ENCODE measurements at regions not wholly inside any gene's neighbourhood (a gene's known extent, or its start where the extent isn't known, plus 50 kb on each side); places are given as distances from the start of the nearest gene placed in this dataset.

DNA sequence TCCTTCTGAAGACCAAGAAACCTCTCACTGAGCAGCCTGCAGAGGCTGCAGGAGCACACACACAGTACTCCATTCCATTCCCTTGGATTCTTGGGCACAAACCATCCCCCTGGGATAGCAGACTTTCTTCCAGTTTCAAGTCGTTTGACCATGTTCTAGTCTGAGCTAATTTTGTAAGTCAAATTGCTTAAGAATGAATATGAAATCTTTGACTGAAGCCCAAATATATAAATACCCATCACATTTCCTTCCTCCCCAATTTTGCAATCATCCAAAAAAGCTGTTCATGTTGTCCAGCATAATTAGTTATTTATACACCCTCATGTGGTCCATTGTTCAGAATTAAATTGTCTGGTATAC lies 231.2 kb upstream of the TPRG1 start:
- no peaks in the 10 kb centered on the region for H3K4me1 Mint-ChIP-seq (ENCODE audit: low read depth)
- ATAC-seq (no peak), DNase-seq (no peak)
- H3K4me3 Mint-ChIP-seq: no peak overlapping the region
- H3K9me3 Mint-ChIP-seq: no peaks in the 10 kb centered on the region
- no peaks in the 10 kb centered on the region for H3K36me3 Mint-ChIP-seq (ENCODE audit: insufficient read depth)
- no peaks in the 10 kb centered on the region for H3K27me3 Mint-ChIP-seq (ENCODE audit: low read depth)

DNA sequence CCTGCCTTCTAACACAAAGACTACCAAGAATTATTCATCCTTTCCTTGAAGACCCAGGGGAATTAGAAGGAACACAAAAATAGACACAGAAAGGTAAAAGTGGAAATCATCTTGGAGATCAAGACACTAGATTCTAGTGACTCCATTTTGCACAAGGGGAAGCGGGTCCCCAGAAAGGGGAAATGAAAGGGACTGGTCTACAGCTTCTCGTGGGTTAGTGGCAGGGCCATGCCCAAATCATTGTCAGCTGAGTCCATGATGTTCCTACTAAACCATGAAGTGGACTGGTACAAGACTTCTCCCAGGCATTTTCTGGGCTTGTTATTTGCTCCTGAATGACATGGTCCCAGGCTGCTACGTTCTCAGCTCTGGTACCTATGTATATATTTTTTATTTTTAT lies 230.7 kb upstream of the TPRG1 start:
- Mint-ChIP-seq H3K9me3 (no peaks in the 10 kb centered on the region), H3K36me3 (ENCODE audit: insufficient read depth) (no peaks in the 10 kb centered on the region), H3K4me3 (no peak overlapping the region), H3K27me3 (ENCODE audit: low read depth) (no peaks in the 10 kb centered on the region), H3K4me1 (ENCODE audit: low read depth) (no peaks in the 10 kb centered on the region)
- no peak for DNase-seq
- no peak for ATAC-seq

DNA sequence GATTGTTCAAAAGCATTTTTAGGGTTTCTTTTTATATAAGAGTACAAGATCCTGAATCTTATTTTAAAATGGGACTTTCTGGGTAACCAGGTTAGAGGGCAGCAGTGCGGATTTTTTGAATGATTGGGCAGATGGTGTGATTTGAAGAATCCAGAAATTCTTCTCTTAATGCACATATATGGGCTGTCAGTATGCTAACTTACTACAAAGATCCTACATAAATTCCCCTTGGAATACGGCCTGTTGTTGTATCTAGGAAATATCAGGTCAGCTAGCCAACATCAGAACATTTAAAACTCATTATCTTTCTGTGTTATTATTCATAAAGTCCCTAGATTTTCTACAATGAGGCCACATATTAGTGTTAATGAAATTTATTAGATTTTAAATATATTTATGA lies 229.6 kb upstream of the TPRG1 start:
- Mint-ChIP-seq H3K27me3 (ENCODE audit: low read depth) (peaks cover 3% of the 10 kb centered on the region), H3K4me3 (no peak overlapping the region), H3K4me1 (ENCODE audit: low read depth) (no peaks in the 10 kb centered on the region), H3K36me3 (ENCODE audit: insufficient read depth) (no peaks in the 10 kb centered on the region), H3K9me3 (no peaks in the 10 kb centered on the region)
- no peak for ATAC-seq
- DNase-seq: no peak

DNA sequence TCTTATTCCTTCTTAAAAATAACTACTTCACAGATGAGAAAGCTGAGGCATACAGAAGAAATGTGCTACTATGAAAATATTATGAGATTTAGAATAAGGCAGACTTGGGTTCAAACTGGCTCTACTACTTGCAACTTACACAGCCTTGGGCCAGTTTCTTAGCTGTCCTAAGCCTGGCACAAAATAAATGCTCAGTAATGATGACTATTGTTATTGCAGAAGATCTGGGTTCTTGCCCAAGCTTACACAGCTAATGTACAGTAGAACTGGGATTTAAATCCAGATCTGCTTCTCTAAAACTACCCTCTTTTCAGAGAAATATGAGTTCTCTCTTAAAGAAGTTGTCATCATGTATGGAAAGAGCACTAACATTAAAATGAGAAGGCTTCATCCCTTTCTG lies 228.2 kb upstream of the TPRG1 start:
- Mint-ChIP-seq H3K4me1 (ENCODE audit: low read depth) (peaks cover 2% of the 10 kb centered on the region), H3K9me3 (no peaks in the 10 kb centered on the region), H3K36me3 (ENCODE audit: insufficient read depth) (no peaks in the 10 kb centered on the region), H3K4me3 (no peak overlapping the region), H3K27me3 (ENCODE audit: low read depth) (peaks cover 5% of the 10 kb centered on the region)
- ATAC-seq (no peak), DNase-seq (no peak)

DNA sequence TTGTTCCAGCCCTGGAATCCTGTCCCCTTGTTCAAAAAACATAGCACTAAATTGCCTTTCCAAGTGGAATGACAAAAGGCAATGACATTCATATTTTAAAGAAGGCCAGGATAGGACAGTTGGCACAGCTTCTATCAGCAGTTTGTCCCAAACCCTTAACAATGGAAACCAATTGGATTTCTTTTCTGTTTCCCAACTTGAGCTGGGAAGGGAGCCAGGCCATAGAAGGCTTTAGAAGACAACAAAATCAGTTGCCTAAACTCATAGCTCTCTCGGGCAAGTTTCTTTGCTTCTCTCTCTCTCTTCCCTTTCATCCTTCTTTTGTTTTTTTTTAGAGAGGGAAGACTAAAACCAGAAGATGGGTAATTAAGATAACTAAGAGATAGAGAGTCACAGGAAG lies 227.7 kb upstream of the TPRG1 start:
- Mint-ChIP-seq H3K36me3 (ENCODE audit: insufficient read depth) (no peaks in the 10 kb centered on the region), H3K4me3 (no peak overlapping the region), H3K9me3 (no peaks in the 10 kb centered on the region), H3K27me3 (ENCODE audit: low read depth) (peaks cover 5% of the 10 kb centered on the region), H3K4me1 (ENCODE audit: low read depth) (peaks cover 2% of the 10 kb centered on the region)
- ATAC-seq: no peak
- no peak for DNase-seq

DNA sequence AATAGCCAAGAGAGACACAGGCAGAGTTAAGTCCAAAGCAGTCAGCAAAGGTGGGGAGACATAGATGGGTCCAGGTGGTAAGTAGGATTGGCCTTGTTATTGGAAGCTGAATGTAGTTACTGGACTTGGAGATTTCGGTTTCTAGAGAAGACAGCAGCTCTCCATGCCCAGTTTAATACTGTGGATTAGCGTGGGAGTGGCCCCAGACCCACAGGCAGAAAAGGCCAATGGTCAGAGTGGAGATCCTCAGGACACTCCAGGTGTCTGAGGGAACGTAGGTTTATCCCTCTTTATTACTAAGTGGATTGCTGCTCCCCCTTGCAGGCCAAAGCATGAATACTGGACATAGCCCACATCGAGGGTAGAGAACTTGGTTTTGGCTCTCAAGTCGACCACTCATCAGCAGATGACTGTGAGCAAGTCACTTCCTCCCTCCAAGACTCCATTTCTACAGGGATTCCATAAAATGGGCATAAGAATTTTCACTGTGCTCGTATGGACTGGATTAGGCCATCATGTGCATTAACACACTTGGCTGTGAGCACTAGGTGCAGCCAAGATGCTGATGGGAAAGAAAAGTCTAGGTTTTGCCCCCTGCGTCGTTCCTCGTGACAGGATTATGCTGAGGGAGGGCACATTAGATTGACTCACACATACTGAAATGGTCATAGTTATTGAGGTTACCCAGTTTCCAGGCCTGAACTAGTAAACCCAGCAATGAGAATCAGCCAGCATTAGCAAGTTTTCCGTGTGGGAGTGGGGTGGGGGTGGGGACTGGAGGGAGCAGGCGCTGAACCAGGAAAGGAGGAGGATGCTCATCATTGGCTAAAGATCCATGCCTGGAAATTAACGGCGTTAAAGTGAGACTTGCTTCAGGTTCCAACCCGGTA lies 225.2 kb upstream of the TPRG1 start:
- Mint-ChIP-seq H3K36me3 (ENCODE audit: insufficient read depth) (no peaks in the 10 kb centered on the region), H3K27me3 (ENCODE audit: low read depth) (peaks cover 5% of the 10 kb centered on the region), H3K4me3 (no peak overlapping the region), H3K9me3 (no peaks in the 10 kb centered on the region), H3K4me1 (ENCODE audit: low read depth) (peaks cover 12% of the 10 kb centered on the region)
- DNase-seq (no peak), ATAC-seq (no peak)

DNA sequence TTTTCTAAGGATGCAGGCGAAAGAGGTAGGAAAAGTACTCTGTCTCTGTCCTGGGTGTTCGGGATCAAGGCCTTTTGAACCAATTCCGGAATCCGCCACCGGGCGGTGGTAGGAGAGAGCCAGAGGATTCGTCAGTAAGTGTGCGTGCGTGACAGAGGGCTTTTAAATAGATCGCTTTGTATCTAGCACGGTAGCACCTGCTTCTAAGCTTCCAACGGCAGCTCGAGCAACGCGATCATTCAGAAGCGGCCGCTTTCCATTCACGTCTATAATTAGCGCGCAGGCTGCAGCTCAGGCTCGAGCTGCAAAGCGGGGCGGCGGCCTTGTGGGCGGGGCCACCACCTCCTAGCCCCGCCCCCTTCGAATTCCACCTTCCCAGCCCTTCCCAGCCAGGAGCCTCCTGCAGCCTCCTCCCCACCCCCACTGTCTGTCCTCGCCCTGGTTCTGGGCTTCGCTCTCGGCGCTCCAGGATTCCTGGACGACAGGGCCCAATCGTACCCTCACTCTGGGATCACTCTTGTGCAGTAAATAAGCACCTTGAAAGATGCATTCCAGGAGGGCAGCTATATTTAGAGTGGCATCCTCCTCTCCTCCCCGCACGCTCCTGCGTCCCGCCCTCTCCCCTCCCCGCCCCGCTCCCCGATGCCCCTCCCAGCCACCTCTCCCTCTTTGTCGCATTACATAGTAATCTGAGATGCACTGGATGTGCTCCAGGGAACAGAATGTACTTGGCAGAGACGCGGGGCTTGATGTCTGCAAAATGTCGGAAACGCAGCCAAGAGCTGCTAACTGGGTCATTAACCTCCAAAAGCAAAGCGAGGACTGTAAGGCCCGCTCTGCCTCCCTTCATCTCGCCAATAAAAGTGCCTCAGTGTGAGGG lies 224.1 kb upstream of the TPRG1 start:
- H3K4me1 Mint-ChIP-seq (ENCODE audit: low read depth): peaks cover 12% of the 10 kb centered on the region
- no peaks in the 10 kb centered on the region for H3K36me3 Mint-ChIP-seq (ENCODE audit: insufficient read depth)
- peak overlapping the region; percentile 6 for H3K4me3 Mint-ChIP-seq
- ATAC-seq (peak; percentile 26 to 51), DNase-seq (no peak)
- H3K27me3 Mint-ChIP-seq (ENCODE audit: low read depth): peaks cover 5% of the 10 kb centered on the region
- H3K9me3 Mint-ChIP-seq: no peaks in the 10 kb centered on the region

DNA sequence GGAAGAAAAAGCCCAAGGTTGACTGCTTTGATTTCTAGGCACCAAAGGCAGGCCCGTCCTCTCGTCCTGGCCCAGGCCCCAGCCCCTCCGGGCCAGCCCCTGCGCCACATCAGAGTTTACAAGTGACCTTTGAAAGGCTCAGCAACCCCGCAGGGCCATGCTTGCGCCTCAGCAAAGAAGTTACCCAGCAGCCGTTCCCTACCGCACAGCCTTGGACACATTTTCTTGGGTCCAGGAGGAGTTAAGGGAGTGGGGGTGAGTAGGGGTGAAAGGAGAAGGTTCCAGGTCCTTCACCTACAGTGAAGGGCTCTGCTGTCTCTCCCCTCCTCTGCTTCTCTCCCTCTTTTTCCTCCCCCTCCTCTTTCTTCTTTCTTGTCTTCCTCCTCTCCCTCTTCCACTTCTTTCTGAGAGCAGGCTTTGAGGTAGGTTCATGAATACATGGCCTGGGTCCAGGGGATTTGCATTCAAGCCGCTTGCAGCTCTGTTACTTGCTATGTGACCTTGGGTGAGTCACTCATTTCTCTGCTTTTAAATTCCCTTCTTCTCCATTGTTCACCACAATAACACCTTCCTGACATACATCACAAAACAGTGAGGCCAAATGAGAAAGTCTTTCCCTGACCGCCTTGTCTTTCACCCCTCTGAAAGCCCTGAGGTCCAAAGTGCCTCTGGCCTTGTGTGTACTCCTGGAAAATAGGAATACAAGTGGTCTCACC lies 223.3 kb upstream of the TPRG1 start:
- H3K27me3 Mint-ChIP-seq (ENCODE audit: low read depth): peaks cover 5% of the 10 kb centered on the region
- H3K4me3 Mint-ChIP-seq: no peak overlapping the region
- DNase-seq: no peak
- no peaks in the 10 kb centered on the region for H3K9me3 Mint-ChIP-seq
- H3K36me3 Mint-ChIP-seq (ENCODE audit: insufficient read depth): no peaks in the 10 kb centered on the region
- ATAC-seq: peak; percentile 38 to 45
- peaks cover 12% of the 10 kb centered on the region for H3K4me1 Mint-ChIP-seq (ENCODE audit: low read depth)

DNA sequence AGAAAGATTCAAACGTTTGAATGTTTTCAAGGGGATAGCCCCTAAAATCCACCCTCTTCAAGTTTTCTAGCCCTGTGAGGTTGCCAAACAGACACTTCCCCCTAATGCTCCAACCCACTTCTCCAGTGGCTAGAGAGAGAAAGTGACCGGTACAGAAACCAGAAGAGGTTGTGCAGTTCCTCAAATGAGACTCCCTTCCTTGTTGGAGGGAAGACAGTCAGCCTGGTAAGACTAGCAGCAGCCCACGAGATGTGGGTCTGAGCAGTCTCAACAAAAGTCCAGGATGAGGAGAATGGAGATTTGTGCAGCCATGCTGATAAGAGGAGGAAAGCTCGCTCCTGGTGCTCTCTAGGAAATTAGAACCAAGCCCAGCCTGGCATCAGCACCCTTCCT lies 222.8 kb upstream of the TPRG1 start:
- Mint-ChIP-seq H3K4me3 (no peak overlapping the region), H3K9me3 (no peaks in the 10 kb centered on the region), H3K4me1 (ENCODE audit: low read depth) (peaks cover 12% of the 10 kb centered on the region), H3K36me3 (ENCODE audit: insufficient read depth) (no peaks in the 10 kb centered on the region), H3K27me3 (ENCODE audit: low read depth) (peaks cover 5% of the 10 kb centered on the region)
- DNase-seq (no peak), ATAC-seq (no peak)

DNA sequence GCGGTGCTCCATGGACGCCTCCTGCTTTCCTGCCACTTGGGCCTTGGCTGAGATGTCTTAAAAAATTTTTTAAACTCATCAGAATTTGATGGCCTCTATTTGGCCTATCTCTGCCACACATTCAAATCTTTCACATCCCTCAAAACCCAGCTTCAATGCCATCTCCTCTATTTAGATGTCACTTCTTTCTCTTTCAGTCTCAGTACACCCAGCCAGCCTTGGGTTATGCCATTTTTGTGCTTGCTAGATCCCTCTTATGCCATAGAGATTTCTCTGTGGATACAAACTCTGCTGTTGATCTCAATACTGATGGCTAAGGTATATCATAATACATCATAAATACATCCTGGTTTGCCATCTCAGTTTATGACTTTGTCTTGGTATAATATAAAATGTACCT lies 222.3 kb upstream of the TPRG1 start:
- no peaks in the 10 kb centered on the region for H3K36me3 Mint-ChIP-seq (ENCODE audit: insufficient read depth)
- ATAC-seq: no peak

DNA sequence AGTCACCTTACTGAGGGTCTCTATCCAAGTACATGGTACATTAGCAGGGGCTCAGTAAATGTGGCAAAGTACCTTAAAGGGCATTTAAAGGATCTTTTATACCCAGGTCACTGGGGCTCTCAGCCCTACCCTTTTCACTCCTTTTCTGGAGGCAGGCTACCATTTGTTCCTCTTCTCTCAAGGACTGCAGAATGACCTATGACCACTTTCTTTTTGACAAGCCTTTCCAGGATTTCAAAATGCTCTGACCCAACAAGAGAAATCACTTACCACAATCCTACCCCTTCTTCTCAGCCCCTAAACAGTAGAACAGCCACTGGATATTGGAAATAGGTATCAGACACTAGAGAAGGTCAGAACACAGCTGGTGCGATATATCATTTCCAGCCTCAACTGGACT lies 221.8 kb upstream of the TPRG1 start:
- H3K4me1 Mint-ChIP-seq (ENCODE audit: low read depth): peaks cover 16% of the 10 kb centered on the region
- no peak overlapping the region for H3K4me3 Mint-ChIP-seq
- peaks cover 5% of the 10 kb centered on the region for H3K27me3 Mint-ChIP-seq (ENCODE audit: low read depth)
- DNase-seq (no peak), ATAC-seq (no peak)
- H3K9me3 Mint-ChIP-seq: no peaks in the 10 kb centered on the region
- H3K36me3 Mint-ChIP-seq (ENCODE audit: insufficient read depth): no peaks in the 10 kb centered on the region

More for the DNA sequence above, 222.3 kb upstream of the TPRG1 start:
- peaks cover 14% of the 10 kb centered on the region for H3K4me1 Mint-ChIP-seq (ENCODE audit: low read depth)
- no peaks in the 10 kb centered on the region for H3K9me3 Mint-ChIP-seq
- H3K4me3 Mint-ChIP-seq: no peak overlapping the region
- peaks cover 5% of the 10 kb centered on the region for H3K27me3 Mint-ChIP-seq (ENCODE audit: low read depth)
- DNase-seq: no peak

DNA sequence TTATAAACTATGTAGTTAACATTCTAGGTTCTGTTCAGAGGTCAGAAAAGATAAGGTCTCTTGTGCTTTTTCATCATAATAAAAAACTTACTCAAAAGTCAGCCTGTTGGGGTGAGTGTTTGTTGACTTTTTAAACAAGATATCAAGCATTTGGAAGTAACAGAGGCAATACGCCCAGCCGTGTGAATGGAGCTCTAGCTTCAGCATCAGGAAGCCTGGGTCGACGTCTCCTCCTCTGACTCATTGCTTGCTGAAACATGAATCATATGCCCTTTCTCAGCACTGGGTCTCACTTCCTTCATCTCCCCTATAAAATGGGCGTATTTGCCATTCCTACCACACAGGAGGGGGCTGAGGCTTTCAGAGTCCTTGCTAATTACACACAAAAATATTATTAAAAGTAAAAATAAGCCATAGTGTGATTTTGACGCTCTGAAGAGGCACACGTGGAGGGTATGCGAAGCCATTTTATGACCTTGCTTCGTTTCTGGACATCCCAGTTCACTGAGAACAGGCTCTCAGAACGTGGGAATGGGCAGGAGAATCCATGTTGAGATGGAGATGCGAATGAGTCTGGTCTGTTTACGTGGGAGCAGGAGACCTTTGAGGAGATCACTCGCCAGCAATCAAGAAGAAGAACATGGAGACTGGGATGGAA lies 220.8 kb upstream of the TPRG1 start:
- ATAC-seq (peak; percentile 87 to 92), DNase-seq (peak; percentile 37)
- Mint-ChIP-seq H3K27me3 (ENCODE audit: low read depth) (peaks cover 5% of the 10 kb centered on the region), H3K9me3 (no peaks in the 10 kb centered on the region), H3K4me3 (no peak overlapping the region), H3K4me1 (ENCODE audit: low read depth) (peaks cover 18% of the 10 kb centered on the region), H3K36me3 (ENCODE audit: insufficient read depth) (no peaks in the 10 kb centered on the region)

DNA sequence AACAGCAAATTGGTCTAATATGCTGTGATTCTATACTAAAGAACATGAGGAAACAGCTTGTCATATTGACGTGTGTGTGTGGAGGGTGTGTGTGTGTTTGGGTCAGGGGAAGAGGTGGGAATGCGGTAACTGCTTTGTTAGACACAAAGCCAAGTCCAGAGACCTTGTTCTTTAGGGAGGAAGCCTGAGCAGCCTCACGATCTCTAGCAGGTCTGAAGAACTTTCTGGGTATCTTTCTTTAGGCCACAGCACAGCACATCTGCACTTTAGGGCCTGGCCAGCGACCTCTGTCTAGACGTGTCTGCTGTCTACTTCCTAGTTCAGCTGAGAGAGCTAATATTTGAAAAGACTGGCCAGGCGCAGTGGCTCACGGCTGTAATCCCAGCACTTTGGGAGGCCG lies 220.0 kb upstream of the TPRG1 start:
- peaks cover 3% of the 10 kb centered on the region for H3K27me3 Mint-ChIP-seq (ENCODE audit: low read depth)
- H3K4me3 Mint-ChIP-seq: no peak overlapping the region
- no peak for DNase-seq
- H3K4me1 Mint-ChIP-seq (ENCODE audit: low read depth): peaks cover 22% of the 10 kb centered on the region
- no peaks in the 10 kb centered on the region for H3K9me3 Mint-ChIP-seq
- no peaks in the 10 kb centered on the region for H3K36me3 Mint-ChIP-seq (ENCODE audit: insufficient read depth)
- ATAC-seq: no peak

DNA sequence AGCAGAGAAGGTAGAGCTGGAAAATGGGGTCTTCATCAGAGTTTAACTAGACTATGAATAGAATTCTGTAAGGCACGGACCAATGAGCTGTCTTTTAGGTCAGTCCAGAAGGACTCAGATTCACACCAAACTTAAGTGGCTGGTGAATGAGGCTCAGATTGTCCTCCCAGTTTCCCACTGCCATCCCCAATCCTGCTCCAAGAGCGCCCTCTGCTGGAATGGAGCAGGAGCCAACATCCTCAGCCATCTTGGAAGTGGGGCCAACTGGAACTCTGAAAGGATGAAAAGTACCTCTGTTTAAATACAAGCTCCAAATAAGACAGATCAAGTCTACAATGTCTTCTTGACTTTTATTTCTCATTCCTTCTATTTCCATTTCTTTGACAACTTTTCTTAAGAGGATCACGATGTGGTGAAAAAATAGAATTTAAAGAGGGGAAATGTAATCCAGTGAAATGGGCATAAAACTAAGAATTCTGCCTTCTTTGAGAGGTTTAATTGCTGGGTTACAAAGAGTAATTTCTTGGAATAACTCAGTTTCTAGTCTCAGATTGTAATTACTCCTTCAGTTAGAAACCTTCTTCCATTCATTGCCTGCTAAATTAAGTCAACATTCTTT lies 217.1 kb upstream of the TPRG1 start:
- no peaks in the 10 kb centered on the region for H3K27me3 Mint-ChIP-seq (ENCODE audit: low read depth)
- H3K4me1 Mint-ChIP-seq (ENCODE audit: low read depth): peaks cover 27% of the 10 kb centered on the region
- H3K4me3 Mint-ChIP-seq: no peak overlapping the region
- peak; percentile 68 for DNase-seq
- no peaks in the 10 kb centered on the region for H3K36me3 Mint-ChIP-seq (ENCODE audit: insufficient read depth)
- ATAC-seq: peak; percentile 57 to 67
- no peaks in the 10 kb centered on the region for H3K9me3 Mint-ChIP-seq
